Gastroesophageal sphincter (tissue), 4 donors: ENCODE measurements at regions not wholly inside any gene's neighbourhood (a gene's known extent, or its start where the extent isn't known, plus 50 kb on each side); places are given as distances from the start of the nearest gene placed in this dataset.

Experiments used
- ATAC-seq: fragments of 150-250 bp; one replicate; pipeline ENCODE4 v1.9.1; 2016; ENCODE audit warnings: mild to moderate bottlenecking, moderate library complexity
- H3K27ac ChIP-seq, 4 donors: fragments of 200-600 bp; sonication (generic) in 3 of 4; 1 replicate in 3 of 4; 2 replicates in 1 of 4; pipeline ENCODE4 v1.5.1; 2016 to 2019
- H3K27me3 ChIP-seq: fragments of 200-600 bp; sonication (generic); one replicate; pipeline ENCODE4 v1.5.1; 2019
- H3K36me3 ChIP-seq, 2 donors: fragments of 200-600 bp; sonication (generic); one replicate each; pipeline ENCODE4 v1.5.1; 2019; ENCODE audit warnings: control low read depth in 1 of 2
- H3K4me1 ChIP-seq, 3 donors: fragments of 200-600 bp; sonication (generic); 1 replicate in 2 of 3; 2 replicates in 1 of 3; pipeline ENCODE4 v1.5.1; 2016 to 2019; ENCODE audit warnings: control low read depth in 2 of 3
- H3K4me3 ChIP-seq, 2 donors: fragments of 200-600 bp; sonication (generic); one replicate each; pipeline ENCODE4 v1.5.1; 2019; ENCODE audit warnings: mild to moderate bottlenecking in 1 of 2, moderate library complexity in 1 of 2
- H3K9me3 ChIP-seq, 3 donors: fragments of 200-600 bp; sonication (generic); one replicate each; pipeline ENCODE4 v1.5.1; 2017 to 2019; ENCODE audit warnings: control low read depth in 2 of 3
- EP300 ChIP-seq: sonication (generic); formaldehyde crosslinking; IDR thresholded peaks from one replicate; pipeline ENCODE4 v1.6.1; 2017; ENCODE audit warnings: antibody characterized with exemption, mild to moderate bottlenecking
- POLR2A ChIP-seq, 2 donors: fragments of 450-650 bp; IDR thresholded peaks; one replicate each; pipeline ENCODE4 v1.6.1; 2017; ENCODE audit warnings: antibody characterized with exemption in 2 of 2, mild to moderate bottlenecking in 2 of 2, moderate library complexity in 1 of 2
- POLR2AphosphoS5 ChIP-seq: sonication (generic); formaldehyde crosslinking; IDR thresholded peaks from one replicate; pipeline ENCODE4 v1.6.1; 2017; ENCODE audit warnings: antibody characterized with exemption
- WGBS, 2 donors: methylation state at CpG; one replicate each; pipeline ENCODE4 v1.1.5; 2018; ENCODE audit warnings: low coverage in 1 of 2; 5-methylcytosine and 5-hydroxymethylcytosine counted together
- TF ChIP-seq, protein P1 (sequence below), 4 experiments: fragments of 200-600 bp in 2 of 4; fragments of 450-650 bp in 2 of 4; sonication (generic) in 1 of 4; IDR thresholded peaks; one replicate each; pipeline ENCODE4 v1.5.1; 2017 to 2019; ENCODE audit warnings: antibody characterized with exemption in 4 of 4, mild to moderate bottlenecking in 2 of 4, moderate library complexity in 2 of 4

DNA sequence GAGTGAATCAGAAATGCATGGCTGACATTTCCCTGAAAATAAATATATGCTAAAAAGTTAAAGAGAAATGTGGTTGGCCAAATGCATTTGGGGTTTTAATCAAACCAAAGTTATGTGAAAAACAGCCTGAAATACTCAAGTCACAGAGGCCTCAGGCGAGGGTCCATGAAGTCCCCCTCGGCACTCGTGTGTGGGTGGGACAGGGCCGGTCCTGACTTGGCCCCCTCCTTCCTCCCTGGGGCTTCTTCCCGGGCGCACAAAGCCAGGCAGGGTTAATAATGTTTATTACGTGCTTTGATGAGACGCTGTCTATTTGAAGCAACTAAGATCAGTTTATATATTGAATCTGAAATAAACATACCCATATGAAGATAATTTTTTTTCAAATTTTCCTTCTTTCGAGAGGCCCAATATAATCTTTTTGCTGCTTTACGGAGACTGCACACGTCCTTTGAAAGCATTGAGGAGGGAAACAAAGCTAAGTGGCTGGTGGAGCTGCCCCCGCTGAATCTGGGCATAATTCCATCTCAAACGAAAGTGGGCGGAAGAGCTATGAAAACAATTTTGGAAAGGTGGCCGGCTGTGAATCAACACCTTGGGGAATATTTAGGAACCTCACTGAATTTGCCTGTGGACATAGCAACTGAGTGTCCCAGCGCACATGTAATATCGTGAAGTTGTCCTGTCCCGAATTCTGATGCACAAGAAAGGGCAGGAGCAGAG, 55.8 kb upstream of the SMOC2 start:
- Histone ChIP-seq H3K27ac (no peak overlapping the region), H3K27me3 (no peaks in the 10 kb centered on the region), H3K4me3 (no peak overlapping the region), H3K4me1 (peaks cover 0 to 21% (median 0%) of the 10 kb centered on the region in 3 donors), H3K9me3 (no peaks in the 10 kb centered on the region), H3K36me3 (no peaks in the 10 kb centered on the region)
- WGBS, 2 donors, result 34 to 67% methylated on average over 9 to 13 of the region's 18 CpGs
- ATAC-seq, result no peak
- no peak for TF ChIP-seq POLR2AphosphoS5
- TF ChIP-seq POLR2A (IDR thresholded peaks at IDR 0.05), result no peak
- TF ChIP-seq, protein P1, sequence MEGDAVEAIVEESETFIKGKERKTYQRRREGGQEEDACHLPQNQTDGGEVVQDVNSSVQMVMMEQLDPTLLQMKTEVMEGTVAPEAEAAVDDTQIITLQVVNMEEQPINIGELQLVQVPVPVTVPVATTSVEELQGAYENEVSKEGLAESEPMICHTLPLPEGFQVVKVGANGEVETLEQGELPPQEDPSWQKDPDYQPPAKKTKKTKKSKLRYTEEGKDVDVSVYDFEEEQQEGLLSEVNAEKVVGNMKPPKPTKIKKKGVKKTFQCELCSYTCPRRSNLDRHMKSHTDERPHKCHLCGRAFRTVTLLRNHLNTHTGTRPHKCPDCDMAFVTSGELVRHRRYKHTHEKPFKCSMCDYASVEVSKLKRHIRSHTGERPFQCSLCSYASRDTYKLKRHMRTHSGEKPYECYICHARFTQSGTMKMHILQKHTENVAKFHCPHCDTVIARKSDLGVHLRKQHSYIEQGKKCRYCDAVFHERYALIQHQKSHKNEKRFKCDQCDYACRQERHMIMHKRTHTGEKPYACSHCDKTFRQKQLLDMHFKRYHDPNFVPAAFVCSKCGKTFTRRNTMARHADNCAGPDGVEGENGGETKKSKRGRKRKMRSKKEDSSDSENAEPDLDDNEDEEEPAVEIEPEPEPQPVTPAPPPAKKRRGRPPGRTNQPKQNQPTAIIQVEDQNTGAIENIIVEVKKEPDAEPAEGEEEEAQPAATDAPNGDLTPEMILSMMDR (IDR thresholded peaks at IDR 0.05), result no peak
- no peak for TF ChIP-seq EP300

DNA sequence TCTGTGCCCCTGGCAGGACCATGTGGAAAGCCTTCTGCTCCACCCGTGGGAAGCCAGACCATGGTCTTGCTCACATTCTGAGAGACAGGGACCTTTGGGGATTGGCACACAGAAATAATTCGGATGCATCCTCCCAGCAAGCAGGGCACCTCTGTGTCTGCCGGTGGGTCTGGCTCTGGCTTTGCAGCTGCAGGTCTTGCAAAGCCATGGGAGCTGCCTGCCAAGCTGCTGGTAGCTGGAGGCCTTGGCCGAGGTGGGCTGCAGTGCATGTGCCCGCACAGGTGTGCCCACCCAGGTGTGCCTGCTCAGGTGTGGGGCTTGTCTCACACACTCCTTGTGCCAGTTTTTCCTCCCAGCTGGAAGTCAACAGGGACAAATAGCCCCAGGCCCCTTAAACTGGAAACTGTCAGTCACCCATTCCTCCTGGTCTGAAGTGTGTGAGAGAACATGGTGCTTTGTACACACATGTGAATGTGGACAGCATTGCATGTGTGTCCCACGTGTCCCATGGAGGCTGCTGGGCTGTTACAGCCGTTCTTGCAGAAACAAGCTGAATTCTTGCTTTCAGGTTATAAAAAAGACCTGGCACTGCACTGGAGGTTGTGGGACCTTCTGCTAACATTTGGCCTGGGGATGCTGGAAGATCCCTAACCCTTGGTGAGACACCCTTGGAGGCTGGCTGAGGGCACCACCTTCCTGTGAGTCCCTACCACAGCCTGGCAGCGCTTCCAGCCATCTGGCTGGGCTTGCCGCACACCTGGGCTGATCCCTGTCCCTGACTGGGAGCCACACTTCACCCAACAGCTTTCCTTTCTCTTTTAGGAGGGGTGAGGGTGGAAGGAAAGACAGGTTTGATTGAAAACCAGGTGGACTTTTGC, 54.9 kb upstream of the SMOC2 start:
- H3K27me3 ChIP-seq, result peaks cover 7% of the 10 kb centered on the region
- no peak overlapping the region for H3K4me3 ChIP-seq
- no peak for ATAC-seq
- no peaks in the 10 kb centered on the region for H3K36me3 ChIP-seq
- no peaks in the 10 kb centered on the region for H3K9me3 ChIP-seq
- H3K4me1 ChIP-seq, result peaks cover 0 to 21% (median 0%) of the 10 kb centered on the region in 3 donors
- TF ChIP-seq POLR2A (IDR thresholded peaks at IDR 0.05) (no peak), POLR2AphosphoS5 (no peak)
- TF ChIP-seq, protein P1 (IDR thresholded peaks at IDR 0.05), result no peak
- WGBS, 2 donors, result 67 to 100% methylated on average over 1 to 2 of the region's 9 CpGs
- no peak overlapping the region for H3K27ac ChIP-seq

DNA sequence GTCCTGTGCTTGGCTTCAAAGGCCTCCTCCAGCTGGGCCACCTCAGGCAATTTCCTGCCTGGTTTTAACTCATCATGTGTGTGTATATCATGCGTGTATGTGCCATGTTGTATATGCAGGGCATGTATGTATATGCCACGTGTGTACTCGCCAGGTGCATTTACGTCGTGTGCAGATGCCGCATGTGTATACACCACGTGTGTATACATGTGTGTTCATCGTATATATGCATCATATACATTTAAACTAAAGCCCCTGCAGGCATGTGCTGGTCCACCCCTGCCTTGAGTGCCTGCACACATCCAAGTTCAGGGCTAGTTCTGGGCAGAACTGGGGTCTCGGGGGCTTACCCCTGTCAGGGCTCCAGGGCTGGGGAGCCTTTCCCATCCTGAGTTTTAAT, 54.0 kb upstream of the SMOC2 start:
- Histone ChIP-seq H3K9me3 (no peaks in the 10 kb centered on the region), H3K36me3 (no peaks in the 10 kb centered on the region), H3K4me1 (peaks cover 0 to 21% (median 0%) of the 10 kb centered on the region in 3 donors), H3K4me3 (no peak overlapping the region), H3K27me3 (peaks cover 11% of the 10 kb centered on the region), H3K27ac (no peak overlapping the region)
- no peak for ATAC-seq
- WGBS, 2 donors, result 87 to 100% methylated on average over 2 to 7 of the region's 9 CpGs
- TF ChIP-seq, protein P1 (IDR thresholded peaks at IDR 0.05), result no peak
- no peak for TF ChIP-seq POLR2A (IDR thresholded peaks at IDR 0.05)
- no peak for TF ChIP-seq EP300
- TF ChIP-seq POLR2AphosphoS5, result no peak

DNA sequence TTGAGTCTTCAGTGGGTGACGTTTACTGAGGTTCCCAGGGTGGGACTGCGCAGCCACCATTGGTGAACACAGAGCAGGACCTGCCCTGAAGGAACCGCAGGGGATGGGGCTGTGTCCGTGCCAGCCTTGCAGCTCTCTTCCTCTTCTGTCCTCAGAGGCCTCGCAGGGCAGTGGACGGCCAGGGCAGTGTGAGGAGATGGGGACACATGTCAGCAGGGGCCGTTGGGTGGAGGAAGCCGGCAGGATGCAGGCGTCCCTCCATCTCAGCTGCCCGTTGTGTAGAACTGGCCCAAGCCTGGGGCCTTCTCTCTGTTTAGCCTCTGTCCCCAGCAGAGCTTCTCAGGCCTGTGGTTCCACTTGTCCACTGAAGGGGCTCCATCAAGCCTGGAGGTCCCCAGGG, 53.6 kb upstream of the SMOC2 start:
- Histone ChIP-seq H3K27me3 (peaks cover 11% of the 10 kb centered on the region), H3K4me1 (peaks cover 0 to 21% (median 0%) of the 10 kb centered on the region in 3 donors), H3K9me3 (no peaks in the 10 kb centered on the region), H3K27ac (no peak overlapping the region), H3K4me3 (no peak overlapping the region), H3K36me3 (no peaks in the 10 kb centered on the region)
- WGBS, 2 donors, result no CpG with 5 or more reads among the region's 10 CpGs
- TF ChIP-seq POLR2AphosphoS5, result no peak
- no peak for TF ChIP-seq POLR2A (IDR thresholded peaks at IDR 0.05)
- no peak for TF ChIP-seq EP300
- TF ChIP-seq, protein P1 (IDR thresholded peaks at IDR 0.05), result no peak
- ATAC-seq, result no peak
